ENCODE measurements at regions not wholly inside any gene's neighbourhood (a gene's known extent, or its start where the extent isn't known, plus 50 kb on each side); places are given as distances from the start of the nearest gene placed in this dataset.

DNA sequence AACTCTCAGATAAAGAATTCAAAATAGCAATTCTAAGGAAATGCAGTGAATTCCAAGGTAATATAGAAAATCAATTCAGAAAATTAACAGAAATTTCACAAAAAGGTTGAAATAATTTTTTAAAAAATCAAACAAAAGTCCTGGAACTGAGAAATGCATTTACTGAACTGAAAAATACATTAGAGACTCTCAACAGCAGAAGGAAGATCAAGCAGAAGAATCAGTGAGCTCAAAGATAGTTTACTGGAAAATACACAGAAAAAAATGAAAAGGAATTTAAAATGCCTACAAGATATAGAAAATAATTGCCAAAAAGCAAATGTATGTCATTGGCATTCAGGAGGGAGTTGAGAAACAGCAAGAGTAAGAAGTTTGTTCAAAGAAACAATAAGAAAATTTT lies 107.3 kb downstream of the BUD13 start:
- no peaks in the 10 kb centered on the region for H3K4me1 ChIP-seq (ENCODE audit: low read depth)
- H3K9me3 ChIP-seq = peaks cover 5% of the 10 kb centered on the region
- TF ChIP-seq, protein P1, sequence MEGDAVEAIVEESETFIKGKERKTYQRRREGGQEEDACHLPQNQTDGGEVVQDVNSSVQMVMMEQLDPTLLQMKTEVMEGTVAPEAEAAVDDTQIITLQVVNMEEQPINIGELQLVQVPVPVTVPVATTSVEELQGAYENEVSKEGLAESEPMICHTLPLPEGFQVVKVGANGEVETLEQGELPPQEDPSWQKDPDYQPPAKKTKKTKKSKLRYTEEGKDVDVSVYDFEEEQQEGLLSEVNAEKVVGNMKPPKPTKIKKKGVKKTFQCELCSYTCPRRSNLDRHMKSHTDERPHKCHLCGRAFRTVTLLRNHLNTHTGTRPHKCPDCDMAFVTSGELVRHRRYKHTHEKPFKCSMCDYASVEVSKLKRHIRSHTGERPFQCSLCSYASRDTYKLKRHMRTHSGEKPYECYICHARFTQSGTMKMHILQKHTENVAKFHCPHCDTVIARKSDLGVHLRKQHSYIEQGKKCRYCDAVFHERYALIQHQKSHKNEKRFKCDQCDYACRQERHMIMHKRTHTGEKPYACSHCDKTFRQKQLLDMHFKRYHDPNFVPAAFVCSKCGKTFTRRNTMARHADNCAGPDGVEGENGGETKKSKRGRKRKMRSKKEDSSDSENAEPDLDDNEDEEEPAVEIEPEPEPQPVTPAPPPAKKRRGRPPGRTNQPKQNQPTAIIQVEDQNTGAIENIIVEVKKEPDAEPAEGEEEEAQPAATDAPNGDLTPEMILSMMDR (IDR thresholded peaks at IDR 0.05) = no peak
- ATAC-seq (no peak), DNase-seq (no peak)
- H3K36me3 ChIP-seq (ENCODE audit: low read depth) = no peaks in the 10 kb centered on the region
- H3K4me3 ChIP-seq = no peak overlapping the region
- intact Hi-C loops (cut with DNase I, micrococcal nuclease) = no loop called here

DNA sequence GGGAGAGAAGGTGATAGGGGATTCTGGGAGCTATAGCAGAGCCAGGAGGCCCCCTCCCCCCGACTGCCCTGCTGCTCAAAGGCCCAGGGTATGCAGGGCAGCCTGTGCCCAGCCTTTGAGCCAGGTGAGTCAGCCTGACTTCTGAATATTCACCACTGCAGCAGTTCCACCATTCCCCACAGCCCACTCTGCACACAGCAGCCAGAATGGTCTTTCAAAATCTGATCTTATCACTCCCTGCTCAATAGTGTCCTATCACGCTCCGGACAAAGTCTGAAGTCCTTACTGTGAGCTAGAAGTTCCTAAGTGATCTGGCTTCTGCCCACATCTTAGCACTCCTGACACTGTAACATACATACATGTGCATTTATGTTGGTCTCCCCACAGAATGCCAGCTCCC lies 111.7 kb downstream of the BUD13 start:
- ATAC-seq (no peak), DNase-seq (no peak)
- TF ChIP-seq, protein P1 (IDR thresholded peaks at IDR 0.05) = no peak
- Histone ChIP-seq H3K4me3 (no peak overlapping the region), H3K9me3 (peaks cover 4% of the 10 kb centered on the region), H3K4me1 (ENCODE audit: low read depth) (no peaks in the 10 kb centered on the region), H3K36me3 (ENCODE audit: low read depth) (no peaks in the 10 kb centered on the region)
- intact Hi-C loops (cut with DNase I, micrococcal nuclease) = no loop called here

DNA sequence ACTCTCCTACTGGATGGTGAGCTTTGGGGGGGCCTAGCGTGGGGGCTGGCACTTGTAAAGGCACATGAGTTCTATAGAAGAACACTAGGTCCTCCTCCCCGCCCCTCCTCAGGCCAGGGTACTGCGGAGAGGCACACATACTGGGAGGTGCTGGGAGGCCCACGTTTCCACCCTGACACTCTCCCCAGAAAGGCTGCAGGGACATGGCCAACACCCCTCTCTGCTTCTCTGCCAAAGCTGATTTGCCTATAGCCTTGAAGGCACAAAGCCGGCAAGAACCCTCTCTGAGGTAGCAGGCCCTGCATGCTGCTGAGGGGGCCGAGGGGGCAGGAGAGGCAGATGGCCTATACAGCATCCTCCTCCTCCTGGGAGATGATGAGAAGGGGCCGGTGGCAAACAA lies 112.8 kb downstream of the BUD13 start:
- TF ChIP-seq, protein P1 (IDR thresholded peaks at IDR 0.05) = no peak
- no peaks in the 10 kb centered on the region for H3K36me3 ChIP-seq (ENCODE audit: low read depth)
- H3K4me1 ChIP-seq (ENCODE audit: low read depth) = no peaks in the 10 kb centered on the region
- no peak for DNase-seq
- no peak overlapping the region for H3K4me3 ChIP-seq
- intact Hi-C loops (cut with DNase I, micrococcal nuclease) = no loop called here
- ATAC-seq = no peak
- no peaks in the 10 kb centered on the region for H3K9me3 ChIP-seq

DNA sequence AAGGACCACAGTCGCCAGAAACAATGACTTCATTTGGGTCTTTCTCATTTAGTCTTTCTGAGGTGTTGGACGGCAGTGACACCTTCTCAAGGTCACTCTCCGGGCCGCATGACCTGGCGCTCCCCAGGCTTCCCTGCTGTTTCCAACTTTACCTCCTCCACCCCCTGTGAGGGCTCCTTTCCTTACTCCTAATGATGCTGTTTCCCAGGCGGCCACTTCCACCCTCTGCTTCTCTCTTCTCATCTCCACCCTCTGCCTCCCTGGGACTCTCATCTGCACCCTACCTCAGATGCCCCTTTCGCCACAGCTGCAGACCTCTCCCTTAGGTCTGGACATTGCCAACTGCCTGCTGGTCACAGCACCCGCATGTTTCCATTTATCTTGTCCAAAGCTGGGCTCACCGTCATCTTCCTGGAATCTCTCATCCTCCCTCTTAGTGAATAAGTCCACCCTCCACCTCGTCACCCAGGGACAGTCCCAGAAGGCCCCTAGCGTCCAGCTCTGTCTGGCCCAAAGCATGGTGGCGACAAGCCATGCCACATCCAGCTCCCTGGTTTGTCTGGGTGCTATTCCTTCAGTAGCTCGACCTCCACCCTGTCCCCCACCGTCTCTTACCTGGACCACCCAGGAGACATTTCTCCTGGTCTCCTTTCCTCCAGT lies 113.8 kb downstream of the BUD13 start:
- TF ChIP-seq, protein P1 (IDR thresholded peaks at IDR 0.05) = no peak
- intact Hi-C loops (cut with DNase I, micrococcal nuclease) = no loop called here
- Histone ChIP-seq H3K4me3 (no peak overlapping the region), H3K4me1 (ENCODE audit: low read depth) (no peaks in the 10 kb centered on the region), H3K36me3 (ENCODE audit: low read depth) (no peaks in the 10 kb centered on the region), H3K9me3 (no peaks in the 10 kb centered on the region)
- DNase-seq (no peak), ATAC-seq (no peak)

DNA sequence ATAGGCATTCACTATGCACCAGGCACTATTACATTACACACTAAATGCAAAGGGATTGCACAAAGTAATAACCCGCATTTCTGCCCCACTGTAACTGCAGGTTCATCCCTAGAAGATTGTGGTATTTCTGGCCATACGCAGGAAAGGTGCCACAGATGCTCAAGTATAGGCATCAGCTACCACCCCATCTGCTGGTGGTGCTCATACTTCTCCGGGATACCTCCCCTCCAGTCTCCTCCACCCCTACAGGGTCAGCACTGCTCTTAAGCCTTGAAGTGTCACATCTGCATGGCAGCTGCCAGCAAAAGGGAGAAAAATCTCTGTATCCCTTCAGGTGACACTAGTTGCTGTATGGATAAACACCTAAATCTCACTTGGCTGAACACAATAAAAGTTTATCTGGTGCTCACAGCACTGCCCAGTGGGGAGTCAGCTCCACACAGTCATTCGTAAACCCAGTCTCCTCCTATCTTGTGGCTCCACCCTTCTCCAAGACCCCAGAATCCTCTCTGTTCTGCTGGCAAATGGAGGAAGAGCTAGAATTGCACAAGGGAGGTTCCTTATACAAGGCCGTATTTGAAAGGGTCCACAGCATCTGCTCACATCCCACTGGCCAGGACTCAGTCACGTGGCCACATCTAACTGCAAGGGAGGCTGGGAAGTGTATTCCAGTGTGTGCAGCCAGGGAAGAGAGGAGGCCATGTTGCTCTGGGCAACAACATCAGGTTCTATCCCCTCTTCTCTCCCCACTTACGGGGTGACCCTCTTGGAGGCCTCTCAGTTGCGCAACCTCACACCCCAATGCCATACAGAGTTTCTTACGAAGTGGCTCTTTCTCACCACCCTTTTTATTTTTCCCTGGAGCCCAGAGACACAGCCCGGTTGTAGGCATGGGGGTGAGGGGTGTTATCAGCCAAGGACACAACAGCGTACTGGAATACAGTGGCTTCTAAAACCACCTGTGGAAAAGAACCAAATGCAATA lies 114.7 kb downstream of the BUD13 start:
- no peak overlapping the region for H3K4me3 ChIP-seq
- H3K4me1 ChIP-seq (ENCODE audit: low read depth) = no peaks in the 10 kb centered on the region
- H3K9me3 ChIP-seq = no peaks in the 10 kb centered on the region
- H3K36me3 ChIP-seq (ENCODE audit: low read depth) = no peaks in the 10 kb centered on the region
- DNase-seq = no peak
- TF ChIP-seq, protein P1 (IDR thresholded peaks at IDR 0.05) = no peak
- intact Hi-C loops (cut with DNase I, micrococcal nuclease) = no loop called here
- no peak for ATAC-seq
